Stimulated activated naive CD4-positive, alpha-beta T cell (primary cell): ENCODE measurements at regions not wholly inside any gene's neighbourhood (a gene's known extent, or its start where the extent isn't known, plus 50 kb on each side); places are given as distances from the start of the nearest gene placed in this dataset.

Source experiments
- DNase-seq, 6 experiments: peaks; one replicate each; lab custom pipeline; 2025; lab: John Stamatoyannopoulos, UW

- no peak for DNase-seq
Observed at GRCh38 chr13:23983671-23984070, 86.4 kb upstream of the C1QTNF9B start.

- DNase-seq = no peak
Observed at GRCh38 chr13:23984546-23984945, 87.2 kb upstream of the C1QTNF9B start.

- no peak for DNase-seq
Observed at GRCh38 chr13:23985060-23985459, 87.8 kb upstream of the C1QTNF9B start.

GRCh38 chr13:23985839-23986238 lies 88.5 kb upstream of the C1QTNF9B start:
- no peak for DNase-seq

- DNase-seq = no peak
Observed at GRCh38 chr13:23986619-23987018, 89.3 kb upstream of the C1QTNF9B start.

GRCh38 chr13:23987331-23987894 lies 90.1 kb upstream of the C1QTNF9B start:
- DNase-seq = no peak

- no peak for DNase-seq
Observed at GRCh38 chr13:23988546-23989122, 91.3 kb upstream of the C1QTNF9B start.

GRCh38 chr13:23990455-23990854 lies 93.2 kb upstream of the C1QTNF9B start:
- DNase-seq = no peak

GRCh38 chr13:23991119-23991518 lies 93.8 kb upstream of the C1QTNF9B start:
- no peak for DNase-seq

GRCh38 chr13:23992781-23993679 lies 95.7 kb upstream of the C1QTNF9B start:
- DNase-seq = no peak

GRCh38 chr13:23993680-23993985 lies 96.3 kb upstream of the C1QTNF9B start:
- no peak for DNase-seq

GRCh38 chr13:23995283-23996073 lies 98.2 kb upstream of the C1QTNF9B start:
- no peak for DNase-seq

GRCh38 chr13:23996456-23996855 lies 99.2 kb upstream of the C1QTNF9B start:
- DNase-seq = no peak

- DNase-seq = no peak
Observed at GRCh38 chr13:23999424-23999823, 102.1 kb upstream of the C1QTNF9B start.

GRCh38 chr13:24002206-24002815 lies 105.0 kb upstream of the C1QTNF9B start:
- DNase-seq = no peak

GRCh38 chr13:24004142-24004899 lies 107.0 kb upstream of the C1QTNF9B start:
- no peak for DNase-seq

- DNase-seq = no peak
Observed at GRCh38 chr13:24004971-24005370, 107.7 kb upstream of the C1QTNF9B start.

GRCh38 chr13:24005755-24006281 lies 108.5 kb upstream of the C1QTNF9B start:
- no peak for DNase-seq

GRCh38 chr13:24006520-24007248 lies 109.4 kb upstream of the C1QTNF9B start:
- no peak for DNase-seq

GRCh38 chr13:24007979-24008620 lies 110.8 kb upstream of the C1QTNF9B start:
- no peak for DNase-seq
